H1 (cell line): ENCODE measurements at regions not wholly inside any gene's neighbourhood (a gene's known extent, or its start where the extent isn't known, plus 50 kb on each side); places are given as distances from the start of the nearest gene placed in this dataset.
A peak's percentile ranks its signal among the peaks of the same experiment; 100 is the strongest.

Experiments used
- CTBP2 ChIP-seq: IDR thresholded peaks from 2 replicates; pipeline ENCODE4 v1.7.0; 2011; ENCODE audit warnings: borderline replicate concordance, mild to moderate bottlenecking, moderate library complexity, mixed read lengths, low read length; ENCODE audit not compliant: insufficient read depth, insufficient read length
- CTCF ChIP-seq, 3 experiments: IDR thresholded peaks; 1 replicate in 2 of 3; 2 replicates in 1 of 3; pipeline versions ENCODE4 v1.5.1 to v1.6.1; 2011; ENCODE audit warnings: low read length in 3 of 3, mild to moderate bottlenecking in 3 of 3, inconsistent platforms in 2 of 3, low read depth in 1 of 3, moderate library complexity in 1 of 3; ENCODE audit not compliant: insufficient read depth in 1 of 3; ENCODE audit errors: control extremely low read depth in 1 of 3
- EZH2 ChIP-seq: fragments of 200-600 bp; sonication (generic); IDR thresholded peaks from 2 replicates; pipeline ENCODE4 v1.7.1; 2012; ENCODE audit warnings: low read depth, mild to moderate bottlenecking, moderate library complexity, low read length, inconsistent platforms; ENCODE audit not compliant: severe bottlenecking
- POLR2AphosphoS5 ChIP-seq: IDR thresholded peaks from 2 replicates; pipeline ENCODE4 v1.6.1; 2011; ENCODE audit warnings: low read depth, low read length
- SP1 ChIP-seq: IDR thresholded peaks from 2 replicates; pipeline ENCODE4 v1.6.1; 2011; ENCODE audit warnings: low read depth, low read length
- TAF1 ChIP-seq: IDR thresholded peaks from 2 replicates; pipeline ENCODE4 v1.6.1; 2011; ENCODE audit warnings: mild to moderate bottlenecking, low read depth, low read length
- TBP ChIP-seq: IDR thresholded peaks from 2 replicates; pipeline ENCODE4 v1.6.1; 2011; ENCODE audit warnings: low read depth, low read length, improper control_type of control experiment
- USF2 ChIP-seq: IDR thresholded peaks from 2 replicates; pipeline ENCODE4 v1.6.1; 2011; ENCODE audit warnings: low read length, improper control_type of control experiment
- ZNF274 ChIP-seq: IDR thresholded peaks from 2 replicates; pipeline ENCODE4 v1.7.0; 2012; ENCODE audit warnings: low read length, borderline replicate concordance; ENCODE audit errors: extremely low read depth

GRCh38 chr2:150900913-150901312 lies 360.8 kb downstream of the RBM43 start:
- TF ChIP-seq SP1 = no peak
- no peak for TF ChIP-seq EZH2
- no peak for TF ChIP-seq CTCF (IDR thresholded peaks at IDR 0.05; ENCODE audit: control extremely low read depth in 1 of 3, insufficient read depth in 1 of 3, low read depth in 1 of 3, low read length in 3 of 3)
- TF ChIP-seq ZNF274 = peak; percentile 62; the same call in 1 of the 2 replicates
- TF ChIP-seq USF2 = no peak
- TF ChIP-seq TAF1 = no peak
- TF ChIP-seq POLR2AphosphoS5 = no peak
- no peak for TF ChIP-seq CTBP2
- no peak for TF ChIP-seq TBP
